C4-2B (cell line): ENCODE measurements at regions not wholly inside any gene's neighbourhood (a gene's known extent, or its start where the extent isn't known, plus 50 kb on each side); places are given as distances from the start of the nearest gene placed in this dataset.

Source experiments
- H3K27ac ChIP-seq: fragments of 450-650 bp; 2 replicates; pipeline ENCODE4 v1.5.1; 2017
- CTCF ChIP-seq: fragments of 450-650 bp; conservative IDR thresholded peaks from 2 replicates; pipeline ENCODE4 v1.5.1; 2017; ENCODE audit warnings: mild to moderate bottlenecking
- ZFX ChIP-seq: fragments of 450-650 bp; IDR thresholded peaks from 2 replicates; pipeline ENCODE4 v1.6.1; 2017

- TF ChIP-seq CTCF (no peak), ZFX (no peak)
- no peak overlapping the region for H3K27ac ChIP-seq
Observed at GRCh38 chr4:27638163-27638915, 777.7 kb downstream of the STIM2 start.

GRCh38 chr4:27643101-27643500 is 782.5 kb downstream of the STIM2 start:
- TF ChIP-seq ZFX = no peak
- no peak for TF ChIP-seq CTCF
- H3K27ac ChIP-seq = no peak overlapping the region

GRCh38 chr4:27648416-27648815 is 787.8 kb downstream of the STIM2 start:
- H3K27ac ChIP-seq = no peak overlapping the region
- TF ChIP-seq ZFX (no peak), CTCF (no peak)

- no peak overlapping the region for H3K27ac ChIP-seq
- TF ChIP-seq ZFX = no peak
- TF ChIP-seq CTCF = no peak
Observed at GRCh38 chr4:27662426-27662825, 801.8 kb downstream of the STIM2 start.

- TF ChIP-seq CTCF (peak; percentile 62), ZFX (no peak)
- no peak overlapping the region for H3K27ac ChIP-seq
Observed at GRCh38 chr4:27666943-27667342, 806.3 kb downstream of the STIM2 start.

- no peak overlapping the region for H3K27ac ChIP-seq
- TF ChIP-seq CTCF (no peak), ZFX (no peak)
Observed at GRCh38 chr4:27668001-27668400, 807.4 kb downstream of the STIM2 start.

GRCh38 chr4:27678027-27678426 is 817.4 kb downstream of the STIM2 start:
- TF ChIP-seq ZFX = no peak
- no peak for TF ChIP-seq CTCF
- H3K27ac ChIP-seq = no peak overlapping the region
